ENCODE measurements at regions not wholly inside any gene's neighbourhood (a gene's known extent, or its start where the extent isn't known, plus 50 kb on each side); places are given as distances from the start of the nearest gene placed in this dataset.

GRCh38 chr2:215777465-215778044 lies 235.8 kb downstream of the MREG start:
- Histone ChIP-seq H3K4me2 (ENCODE audit: control insufficient read depth, insufficient read depth) (no peak overlapping the region), H3K36me3 (ENCODE audit: control insufficient read depth in 2 of 2, insufficient read depth in 2 of 2, low read length in 1 of 2) (no peaks in the 10 kb centered on the region), H2AFZ (ENCODE audit: control insufficient read depth, low read depth, low read length) (no peak overlapping the region), H3K79me2 (ENCODE audit: control insufficient read depth, insufficient read depth, low read length) (no peaks in the 10 kb centered on the region), H3K27me3 (replicated peaks in 1 of 2; ENCODE audit: control insufficient read depth in 2 of 2, insufficient read depth in 2 of 2, low read length in 1 of 2) (peaks cover 0 to 3% of the 10 kb centered on the region in 2 experiments; a peak in 1 of 4 replicates), H3K4me1 (ENCODE audit: control insufficient read depth, insufficient read depth, low read length) (no peaks in the 10 kb centered on the region), H3K9ac (ENCODE audit: control insufficient read depth, insufficient read depth, low read length) (no peak overlapping the region), H3K27ac (ENCODE audit: control insufficient read depth, insufficient read depth) (no peak overlapping the region), H3K9me3 (replicated peaks; ENCODE audit: control insufficient read depth, insufficient read depth, low read length) (no peaks in the 10 kb centered on the region), H4K20me1 (ENCODE audit: control insufficient read depth, insufficient read depth) (no peaks in the 10 kb centered on the region), H3K4me3 (no peak overlapping the region)
- no peak for ATAC-seq
- ChIA-PET POLR2A (no interaction called here), RAD21 (ENCODE audit: unreplicated experiment) (interaction anchor here (0.8 kb wide), 1 partner anchor 13 kb away, joined by 4 read pairs; no protein-coding TSS in a partner anchor), SMC1A (ENCODE audit: uncharacterized antibody, unreplicated experiment) (interaction anchor here (0.7 to 2.0 kb wide), 6 partner anchors 9 to 151 kb away, joined by 3 to 8 read pairs (median 4); no protein-coding TSS in a partner anchor), CTCF (no interaction called here)
- in situ Hi-C loops (cut with MboI) (no loop called here), intact Hi-C loops (cut with micrococcal nuclease; ENCODE audit: unreplicated experiment) (no loop called here)
- no peak for FAIRE-seq
- 40% methylated on average over 7 of the region's 7 CpGs for WGBS (ENCODE audit: insufficient coverage, insufficient replicate concordance, low lambda C conversion rate, missing lambda C conversion rate)
- TF ChIP-seq SUZ12 (IDR thresholded peaks at IDR 0.05; ENCODE audit: unreplicated experiment) (no peak), ZNF207 (IDR thresholded peaks at IDR 0.05; ENCODE audit: borderline replicate concordance) (no peak), SMAD1 (IDR thresholded peaks at IDR 0.05; ENCODE audit: low read depth, partially characterized antibody) (no peak), CBX5 (IDR thresholded peaks at IDR 0.05; ENCODE audit: low read depth) (no peak), ZNF24 (IDR thresholded peaks at IDR 0.05) (no peak), ZBTB11 (CRISPR knock-in tag; IDR thresholded peaks at IDR 0.05) (no peak), BCL3 (IDR thresholded peaks at IDR 0.05; ENCODE audit: borderline replicate concordance, insufficient read depth, low read depth, low read length, poor library complexity, severe bottlenecking) (no peak), RCOR1 (conservative IDR thresholded peaks at IDR 0.05; ENCODE audit: low read depth, low read length) (no peak), EGR1 (IDR thresholded peaks at IDR 0.05; ENCODE audit: borderline replicate concordance in 1 of 2, low read depth in 2 of 2, low read length in 2 of 2) (no peak)
- TF ChIP-seq, protein P1, sequence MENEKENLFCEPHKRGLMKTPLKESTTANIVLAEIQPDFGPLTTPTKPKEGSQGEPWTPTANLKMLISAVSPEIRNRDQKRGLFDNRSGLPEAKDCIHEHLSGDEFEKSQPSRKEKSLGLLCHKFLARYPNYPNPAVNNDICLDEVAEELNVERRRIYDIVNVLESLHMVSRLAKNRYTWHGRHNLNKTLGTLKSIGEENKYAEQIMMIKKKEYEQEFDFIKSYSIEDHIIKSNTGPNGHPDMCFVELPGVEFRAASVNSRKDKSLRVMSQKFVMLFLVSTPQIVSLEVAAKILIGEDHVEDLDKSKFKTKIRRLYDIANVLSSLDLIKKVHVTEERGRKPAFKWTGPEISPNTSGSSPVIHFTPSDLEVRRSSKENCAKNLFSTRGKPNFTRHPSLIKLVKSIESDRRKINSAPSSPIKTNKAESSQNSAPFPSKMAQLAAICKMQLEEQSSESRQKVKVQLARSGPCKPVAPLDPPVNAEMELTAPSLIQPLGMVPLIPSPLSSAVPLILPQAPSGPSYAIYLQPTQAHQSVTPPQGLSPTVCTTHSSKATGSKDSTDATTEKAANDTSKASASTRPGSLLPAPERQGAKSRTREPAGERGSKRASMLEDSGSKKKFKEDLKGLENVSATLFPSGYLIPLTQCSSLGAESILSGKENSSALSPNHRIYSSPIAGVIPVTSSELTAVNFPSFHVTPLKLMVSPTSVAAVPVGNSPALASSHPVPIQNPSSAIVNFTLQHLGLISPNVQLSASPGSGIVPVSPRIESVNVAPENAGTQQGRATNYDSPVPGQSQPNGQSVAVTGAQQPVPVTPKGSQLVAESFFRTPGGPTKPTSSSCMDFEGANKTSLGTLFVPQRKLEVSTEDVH (IDR thresholded peaks at IDR 0.05; ENCODE audit: low read depth, partially characterized antibody): no peak
- TF ChIP-seq, protein P2, sequence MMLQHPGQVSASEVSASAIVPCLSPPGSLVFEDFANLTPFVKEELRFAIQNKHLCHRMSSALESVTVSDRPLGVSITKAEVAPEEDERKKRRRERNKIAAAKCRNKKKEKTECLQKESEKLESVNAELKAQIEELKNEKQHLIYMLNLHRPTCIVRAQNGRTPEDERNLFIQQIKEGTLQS (IDR thresholded peaks at IDR 0.05; ENCODE audit: borderline replicate concordance, extremely low read depth, low read depth, low read length): no peak
- BruUV-seq (replicated peaks): no TSS peak
- no peak for DNase-seq (ENCODE audit: low read depth, low spot score)
